Caco-2 (cell line): ENCODE measurements at regions not wholly inside any gene's neighbourhood (a gene's known extent, or its start where the extent isn't known, plus 50 kb on each side); places are given as distances from the start of the nearest gene placed in this dataset.

Source experiments
- BruUV-seq: library from RNA; stranded (reverse); fragments of 400-500 nt; replicated peaks from 2 replicates; lab custom pipeline; 2021; lab: Mats Ljungman, UMichigan
- CTCF ChIA-PET: fragments of 300-600 bp; sonication (Branson Sonifier 250); formaldehyde crosslinking; loops from one replicate; lab custom pipeline; 2022; ENCODE audit warnings: antibody characterized with exemption; lab: Charles Lee
- POLR2A ChIA-PET: fragments of 300-600 bp; sonication (Branson Sonifier 250); formaldehyde crosslinking; loops from one replicate; lab custom pipeline; 2022; ENCODE audit warnings: antibody characterized with exemption; lab: Charles Lee
- DNase-seq, 2 experiments: peaks; one replicate each; pipeline versions ENCODE4 v3.0.0 to v3.0.0-alpha.2; 2020 to 2022
- H3K27me3 ChIP-seq: replicated peaks from 2 replicates; pipeline ENCODE4 v1.6.0; 2011; ENCODE audit warnings: low read length; ENCODE audit not compliant: control insufficient read depth, insufficient read depth
- H3K36me3 ChIP-seq: 2 replicates; pipeline ENCODE4 v1.5.1; 2011; ENCODE audit warnings: low read length; ENCODE audit not compliant: control insufficient read depth, insufficient read depth
- H3K4me1 ChIP-seq: fragments of 250-450 bp; sonication (Bioruptor Pico); 2 replicates; pipeline ENCODE4 v1.5.1; 2020; ENCODE audit warnings: mild to moderate bottlenecking
- H3K4me3 ChIP-seq: 2 replicates; pipeline ENCODE4 v1.5.1; 2011; ENCODE audit warnings: low read depth, mild to moderate bottlenecking, control low read depth, low read length
- H3K9me3 ChIP-seq: fragments of 250-450 bp; sonication (Bioruptor Pico); 2 replicates; pipeline ENCODE4 v1.5.1; 2020; ENCODE audit warnings: mild to moderate bottlenecking, moderate library complexity
- H3K27ac Mint-ChIP-seq: one replicate; pipeline ENCODE4 v1.8.0; 2022; ENCODE audit warnings: mixed read lengths; ENCODE audit not compliant: unreplicated experiment
- H3K27me3 Mint-ChIP-seq: one replicate; pipeline ENCODE4 v1.8.0; 2022; ENCODE audit warnings: mixed read lengths; ENCODE audit not compliant: insufficient read depth, unreplicated experiment
- H3K36me3 Mint-ChIP-seq: one replicate; pipeline ENCODE4 v1.8.0; 2022; ENCODE audit warnings: mild to moderate bottlenecking, mixed read lengths; ENCODE audit not compliant: insufficient read depth, unreplicated experiment
- H3K4me1 Mint-ChIP-seq: one replicate; pipeline ENCODE4 v1.8.0; 2022; ENCODE audit warnings: low read depth, mixed read lengths; ENCODE audit not compliant: unreplicated experiment
- H3K4me3 Mint-ChIP-seq: one replicate; pipeline ENCODE4 v1.8.0; 2022; ENCODE audit warnings: mild to moderate bottlenecking, moderate library complexity, mixed read lengths; ENCODE audit not compliant: unreplicated experiment
- H3K9me3 Mint-ChIP-seq: one replicate; pipeline ENCODE4 v1.8.0; 2022; ENCODE audit warnings: mixed read lengths; ENCODE audit not compliant: unreplicated experiment
- intact Hi-C: fragments of 100-400 bp; cut with micrococcal nuclease; formaldehyde crosslinking; loops from one replicate; pipeline ENCODE4 v1.10.0; 2022; ENCODE audit not compliant: unreplicated experiment
- TF ChIP-seq, protein P1 (sequence below), 2 experiments: fragments of 200-600 bp in 1 of 2; IDR thresholded peaks; 1 replicate in 1 of 2; 2 replicates in 1 of 2; pipeline versions ENCODE4 v1.5.1 to v1.8.0; 2011 to 2022; ENCODE audit warnings: antibody characterized with exemption in 1 of 2, control low read depth in 1 of 2, inconsistent platforms in 1 of 2, low read depth in 1 of 2, low read length in 1 of 2, mild to moderate bottlenecking in 1 of 2, moderate library complexity in 1 of 2; ENCODE audit not compliant: insufficient read depth in 1 of 2, severe bottlenecking in 1 of 2, unreplicated experiment in 1 of 2

DNA sequence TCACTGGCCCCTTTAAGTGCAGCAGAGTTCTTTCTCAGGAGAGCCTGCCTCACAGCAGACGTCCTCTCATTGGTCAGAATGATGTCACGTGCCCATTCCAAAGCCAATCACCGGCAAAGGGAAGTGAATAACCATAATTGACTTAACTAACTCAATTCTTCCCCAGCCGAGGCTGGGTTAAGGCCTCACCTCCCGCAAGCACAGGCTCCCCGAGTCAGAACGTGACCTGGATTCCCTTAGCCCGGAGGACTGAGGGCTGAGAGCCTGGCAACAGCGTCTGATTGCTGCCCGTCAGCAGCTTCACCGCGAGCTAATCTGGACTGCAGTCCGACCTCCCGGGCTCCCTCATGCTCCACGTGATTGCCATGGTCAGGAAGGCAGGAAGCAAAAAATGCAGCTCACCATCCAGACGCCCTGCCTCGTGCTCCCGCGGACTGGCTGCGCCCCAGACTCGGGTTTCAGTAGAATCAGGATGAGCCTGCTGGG lies 92.1 kb upstream of the FZD10 start:
- Histone ChIP-seq H3K4me1 (no peaks in the 10 kb centered on the region), H3K27me3 (no peaks in the 10 kb centered on the region), H3K4me3 (peak overlapping the region; percentile 5; the same call in 1 of the 2 replicates), H3K9me3 (no peaks in the 10 kb centered on the region), H3K36me3 (no peaks in the 10 kb centered on the region)
- Mint-ChIP-seq H3K36me3 (no peaks in the 10 kb centered on the region), H3K4me1 (no peaks in the 10 kb centered on the region), H3K9me3 (no peaks in the 10 kb centered on the region), H3K27me3 (no peaks in the 10 kb centered on the region), H3K4me3 (peak overlapping the region; percentile 59), H3K27ac (no peak overlapping the region)
- ChIA-PET CTCF (no interaction called here), POLR2A (no interaction called here)
- no TSS peak for BruUV-seq
- peak; percentile 38 to 74 for DNase-seq
- intact Hi-C loops = no loop called here
- TF ChIP-seq, protein P1, sequence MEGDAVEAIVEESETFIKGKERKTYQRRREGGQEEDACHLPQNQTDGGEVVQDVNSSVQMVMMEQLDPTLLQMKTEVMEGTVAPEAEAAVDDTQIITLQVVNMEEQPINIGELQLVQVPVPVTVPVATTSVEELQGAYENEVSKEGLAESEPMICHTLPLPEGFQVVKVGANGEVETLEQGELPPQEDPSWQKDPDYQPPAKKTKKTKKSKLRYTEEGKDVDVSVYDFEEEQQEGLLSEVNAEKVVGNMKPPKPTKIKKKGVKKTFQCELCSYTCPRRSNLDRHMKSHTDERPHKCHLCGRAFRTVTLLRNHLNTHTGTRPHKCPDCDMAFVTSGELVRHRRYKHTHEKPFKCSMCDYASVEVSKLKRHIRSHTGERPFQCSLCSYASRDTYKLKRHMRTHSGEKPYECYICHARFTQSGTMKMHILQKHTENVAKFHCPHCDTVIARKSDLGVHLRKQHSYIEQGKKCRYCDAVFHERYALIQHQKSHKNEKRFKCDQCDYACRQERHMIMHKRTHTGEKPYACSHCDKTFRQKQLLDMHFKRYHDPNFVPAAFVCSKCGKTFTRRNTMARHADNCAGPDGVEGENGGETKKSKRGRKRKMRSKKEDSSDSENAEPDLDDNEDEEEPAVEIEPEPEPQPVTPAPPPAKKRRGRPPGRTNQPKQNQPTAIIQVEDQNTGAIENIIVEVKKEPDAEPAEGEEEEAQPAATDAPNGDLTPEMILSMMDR (IDR thresholded peaks at IDR 0.05; ENCODE audit: insufficient read depth in 1 of 2, low read depth in 1 of 2, low read length in 1 of 2, severe bottlenecking in 1 of 2, unreplicated experiment in 1 of 2) = no peak

- H3K4me3 ChIP-seq = no peak overlapping the region
- BruUV-seq = no TSS peak
- H3K27me3 Mint-ChIP-seq = no peaks in the 10 kb centered on the region
Measured at GRCh38 chr12:130073721-130074120, 88.5 kb upstream of the FZD10 start.

GRCh38 chr12:130074661-130075406 lies 87.4 kb upstream of the FZD10 start:
- CTCF ChIA-PET = no interaction called here
- no peaks in the 10 kb centered on the region for H3K4me1 ChIP-seq
- no peak overlapping the region for H3K4me3 ChIP-seq
- H3K27ac Mint-ChIP-seq = no peak overlapping the region
- TF ChIP-seq, protein P1 (IDR thresholded peaks at IDR 0.05; ENCODE audit: insufficient read depth in 1 of 2, low read depth in 1 of 2, low read length in 1 of 2, severe bottlenecking in 1 of 2, unreplicated experiment in 1 of 2) = no peak
- no peaks in the 10 kb centered on the region for H3K4me1 Mint-ChIP-seq
- DNase-seq = no peak
- POLR2A ChIA-PET = no interaction called here
- 0 out of 2 replicates have a peak, but pooled peaks cover 4% of the 10 kb centered on the region for H3K9me3 ChIP-seq
- no peaks in the 10 kb centered on the region for H3K36me3 ChIP-seq
- peaks cover 31% of the 10 kb centered on the region for H3K9me3 Mint-ChIP-seq
- BruUV-seq = no TSS peak
- no peak overlapping the region for H3K4me3 Mint-ChIP-seq
- H3K36me3 Mint-ChIP-seq = no peaks in the 10 kb centered on the region
- H3K27me3 Mint-ChIP-seq = no peaks in the 10 kb centered on the region
- intact Hi-C loops = no loop called here
- H3K27me3 ChIP-seq = no peaks in the 10 kb centered on the region

More at GRCh38 chr12:130073721-130074120, 88.5 kb upstream of the FZD10 start:
- Histone ChIP-seq H3K9me3 (0 out of 2 replicates have a peak, but pooled peaks cover under 1% of the 10 kb centered on the region), H3K27me3 (no peaks in the 10 kb centered on the region), H3K36me3 (no peaks in the 10 kb centered on the region), H3K4me1 (no peaks in the 10 kb centered on the region)
- TF ChIP-seq, protein P1 (IDR thresholded peaks at IDR 0.05; ENCODE audit: insufficient read depth in 1 of 2, low read depth in 1 of 2, low read length in 1 of 2, severe bottlenecking in 1 of 2, unreplicated experiment in 1 of 2) = no peak
- ChIA-PET CTCF (no interaction called here), POLR2A (no interaction called here)
- H3K4me1 Mint-ChIP-seq = no peaks in the 10 kb centered on the region
- H3K4me3 Mint-ChIP-seq = no peak overlapping the region
- H3K27ac Mint-ChIP-seq = no peak overlapping the region
- H3K9me3 Mint-ChIP-seq = peaks cover 22% of the 10 kb centered on the region
- no peak for DNase-seq
- intact Hi-C loops = no loop called here
- H3K36me3 Mint-ChIP-seq = no peaks in the 10 kb centered on the region
